ENCODE measurements at regions not wholly inside any gene's neighbourhood (a gene's known extent, or its start where the extent isn't known, plus 50 kb on each side); places are given as distances from the start of the nearest gene placed in this dataset.
"Not testable (repeated sequence)": the region's sequence is repeated elsewhere in the genome, so short reads cannot be mapped to it uniquely, and the experiment has no call there.

DNA sequence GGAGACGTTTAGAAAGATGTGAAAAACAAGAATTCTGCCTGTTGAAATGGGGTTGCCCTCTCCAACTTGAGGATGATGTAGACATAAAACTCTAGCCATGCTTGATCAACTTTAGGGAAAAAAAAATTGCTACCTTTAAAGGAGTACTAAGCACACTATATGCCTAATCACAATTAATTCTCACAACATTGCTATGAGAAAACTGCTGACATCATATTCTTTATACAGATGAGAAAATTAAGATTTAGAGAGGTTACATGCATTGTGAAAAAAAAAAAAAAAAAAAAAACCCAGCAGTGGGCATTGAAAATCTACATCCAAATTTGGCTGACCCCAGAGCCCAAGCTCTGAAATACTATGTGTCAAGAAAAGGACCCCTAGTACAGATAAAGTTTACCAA is 617.2 kb upstream of the ADGRL2 start:
- Mint-ChIP-seq H3K9me3 (ENCODE audit: unreplicated experiment) (peaks cover 14% of the 10 kb centered on the region), H3K4me1 (ENCODE audit: unreplicated experiment) (no peaks in the 10 kb centered on the region), H3K27me3 (ENCODE audit: unreplicated experiment) (no peaks in the 10 kb centered on the region), H3K27ac (ENCODE audit: unreplicated experiment) (no peak overlapping the region), H3K4me3 (ENCODE audit: unreplicated experiment) (no peak overlapping the region), H3K36me3 (ENCODE audit: unreplicated experiment) (no peaks in the 10 kb centered on the region)
- TF ChIP-seq CTCF (IDR thresholded peaks at IDR 0.05): no peak
- DNase-seq (ENCODE audit: extremely low spot score, unreplicated experiment): no peak

- DNase-seq (ENCODE audit: extremely low spot score, unreplicated experiment): no peak
- no peaks in the 10 kb centered on the region for H3K36me3 Mint-ChIP-seq (ENCODE audit: unreplicated experiment)
- H3K9me3 Mint-ChIP-seq (ENCODE audit: unreplicated experiment): peaks cover 14% of the 10 kb centered on the region
- no peaks in the 10 kb centered on the region for H3K4me1 Mint-ChIP-seq (ENCODE audit: unreplicated experiment)
- no peak overlapping the region for H3K27ac Mint-ChIP-seq (ENCODE audit: unreplicated experiment)
- H3K4me3 Mint-ChIP-seq (ENCODE audit: unreplicated experiment): no peak overlapping the region
- no peaks in the 10 kb centered on the region for H3K27me3 Mint-ChIP-seq (ENCODE audit: unreplicated experiment)
- TF ChIP-seq CTCF (IDR thresholded peaks at IDR 0.05): no peak
Observed at GRCh38 chr1:81183051-81183450, 617.7 kb upstream of the ADGRL2 start.

DNA sequence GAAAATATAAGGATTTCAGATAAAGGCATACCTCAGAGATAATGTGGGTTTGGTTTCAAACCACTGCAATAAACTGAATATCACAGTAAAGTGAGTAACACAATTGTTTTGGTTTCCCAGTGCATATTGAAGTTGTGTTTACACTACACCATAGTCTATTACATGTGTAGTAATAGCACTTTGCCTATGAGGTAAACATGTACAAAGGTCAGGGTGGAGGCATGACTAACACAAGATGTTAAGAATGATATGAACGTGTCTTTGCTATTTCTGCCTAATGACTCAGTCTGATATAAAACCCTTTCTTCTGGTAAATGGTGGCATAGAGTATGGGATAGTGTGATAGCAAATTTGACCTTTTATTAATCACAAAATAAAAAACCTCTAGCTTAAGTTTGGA is 621.5 kb upstream of the ADGRL2 start:
- H3K9me3 Mint-ChIP-seq (ENCODE audit: unreplicated experiment): peaks cover 14% of the 10 kb centered on the region
- DNase-seq (ENCODE audit: extremely low spot score, unreplicated experiment): no peak
- no peak overlapping the region for H3K27ac Mint-ChIP-seq (ENCODE audit: unreplicated experiment)
- TF ChIP-seq CTCF (IDR thresholded peaks at IDR 0.05): no peak
- H3K36me3 Mint-ChIP-seq (ENCODE audit: unreplicated experiment): no peaks in the 10 kb centered on the region
- no peaks in the 10 kb centered on the region for H3K27me3 Mint-ChIP-seq (ENCODE audit: unreplicated experiment)
- no peaks in the 10 kb centered on the region for H3K4me1 Mint-ChIP-seq (ENCODE audit: unreplicated experiment)
- H3K4me3 Mint-ChIP-seq (ENCODE audit: unreplicated experiment): no peak overlapping the region

DNA sequence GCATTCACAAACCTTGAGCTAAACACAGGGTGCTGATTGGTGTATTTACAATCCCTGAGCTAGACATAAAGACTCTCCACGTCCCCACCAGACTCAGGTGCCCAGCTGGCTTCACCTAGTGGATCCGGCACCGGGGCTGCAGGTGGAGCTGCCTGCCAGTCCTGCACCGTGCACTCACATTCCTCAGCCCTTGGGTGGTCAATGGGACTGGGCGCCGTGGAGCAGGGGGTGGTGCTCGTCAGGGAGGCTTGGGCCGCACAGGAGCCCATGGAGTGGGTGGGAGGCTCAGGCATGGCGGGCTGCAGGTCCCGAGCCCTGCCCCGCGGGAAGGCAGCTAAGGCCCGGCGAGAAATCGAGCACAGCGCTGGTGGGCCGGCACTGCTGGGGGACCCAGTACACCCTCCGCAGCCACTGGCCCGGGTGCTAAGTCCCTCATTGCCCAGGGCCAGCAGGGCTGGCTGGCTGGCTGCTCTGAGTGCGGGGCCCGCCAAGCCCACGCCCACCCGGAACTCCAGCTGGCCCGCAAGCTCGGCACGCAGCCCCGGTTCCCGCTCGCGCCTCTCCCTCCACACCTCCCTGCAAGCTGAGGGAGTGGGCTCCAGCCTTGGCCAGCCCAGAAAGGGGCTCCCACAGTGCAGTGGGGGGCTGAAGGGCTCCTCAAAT is 622.2 kb upstream of the ADGRL2 start:
- H3K27ac Mint-ChIP-seq (ENCODE audit: unreplicated experiment); DNase-seq (ENCODE audit: extremely low spot score, unreplicated experiment); H3K4me1 Mint-ChIP-seq (ENCODE audit: unreplicated experiment); H3K4me3 Mint-ChIP-seq (ENCODE audit: unreplicated experiment); H3K36me3 Mint-ChIP-seq (ENCODE audit: unreplicated experiment); H3K27me3 Mint-ChIP-seq (ENCODE audit: unreplicated experiment): not testable (repeated sequence)
- peaks cover 11% of the 10 kb centered on the region for H3K9me3 Mint-ChIP-seq (ENCODE audit: unreplicated experiment)

- Mint-ChIP-seq H3K27me3 (ENCODE audit: unreplicated experiment) (no peaks in the 10 kb centered on the region), H3K36me3 (ENCODE audit: unreplicated experiment) (no peaks in the 10 kb centered on the region), H3K4me3 (ENCODE audit: unreplicated experiment) (no peak overlapping the region), H3K27ac (ENCODE audit: unreplicated experiment) (no peak overlapping the region), H3K4me1 (ENCODE audit: unreplicated experiment) (no peaks in the 10 kb centered on the region), H3K9me3 (ENCODE audit: unreplicated experiment) (peaks cover 28% of the 10 kb centered on the region)
- no peak for DNase-seq (ENCODE audit: extremely low spot score, unreplicated experiment)
- TF ChIP-seq CTCF (IDR thresholded peaks at IDR 0.05): no peak
Observed at GRCh38 chr1:81174811-81175476, 625.8 kb upstream of the ADGRL2 start.
